IPS DF 6.9 (cell line): ENCODE measurements at regions not wholly inside any gene's neighbourhood (a gene's known extent, or its start where the extent isn't known, plus 50 kb on each side); places are given as distances from the start of the nearest gene placed in this dataset.
"Not testable (repeated sequence)": the region's sequence is repeated elsewhere in the genome, so short reads cannot be mapped to it uniquely, and the experiment has no call there.

ENCODE experiments used
- DNase-seq: peaks from one replicate; pipeline ENCODE4 v3.0.0-alpha.2; 2013; ENCODE audit warnings: low read depth, low spot score
- H3K27ac ChIP-seq: one replicate; pipeline ENCODE4 v1.5.1; 2013; ENCODE audit warnings: low read length, control low read depth
- H3K27me3 ChIP-seq: 2 replicates; pipeline ENCODE4 v1.6.1; 2013; ENCODE audit warnings: mild to moderate bottlenecking, low read length; ENCODE audit not compliant: control insufficient read depth, insufficient read depth
- H3K36me3 ChIP-seq: 2 replicates; pipeline ENCODE4 v1.6.1; 2013; ENCODE audit warnings: low read length; ENCODE audit not compliant: control insufficient read depth, insufficient read depth
- H3K4me1 ChIP-seq: 2 replicates; pipeline ENCODE4 v1.6.1; 2013; ENCODE audit warnings: low read length; ENCODE audit not compliant: control insufficient read depth, insufficient read depth
- H3K4me3 ChIP-seq: 2 replicates; pipeline ENCODE4 v1.5.1; 2013; ENCODE audit warnings: mild to moderate bottlenecking, low read length
- H3K9me3 ChIP-seq: 2 replicates; pipeline ENCODE4 v1.6.1; 2013; ENCODE audit warnings: low read length, inconsistent platforms; ENCODE audit not compliant: control insufficient read depth, insufficient read depth
- WGBS: extraction: QIAGEN DNeasy Blood & Tissue Kit; methylation state at CpG from one replicate; pipeline ENCODE4 v1.1.7; 2013; ENCODE audit warnings: mixed read lengths, missing lambda C conversion rate; ENCODE audit not compliant: insufficient read length, insufficient coverage; 5-methylcytosine and 5-hydroxymethylcytosine counted together

DNA sequence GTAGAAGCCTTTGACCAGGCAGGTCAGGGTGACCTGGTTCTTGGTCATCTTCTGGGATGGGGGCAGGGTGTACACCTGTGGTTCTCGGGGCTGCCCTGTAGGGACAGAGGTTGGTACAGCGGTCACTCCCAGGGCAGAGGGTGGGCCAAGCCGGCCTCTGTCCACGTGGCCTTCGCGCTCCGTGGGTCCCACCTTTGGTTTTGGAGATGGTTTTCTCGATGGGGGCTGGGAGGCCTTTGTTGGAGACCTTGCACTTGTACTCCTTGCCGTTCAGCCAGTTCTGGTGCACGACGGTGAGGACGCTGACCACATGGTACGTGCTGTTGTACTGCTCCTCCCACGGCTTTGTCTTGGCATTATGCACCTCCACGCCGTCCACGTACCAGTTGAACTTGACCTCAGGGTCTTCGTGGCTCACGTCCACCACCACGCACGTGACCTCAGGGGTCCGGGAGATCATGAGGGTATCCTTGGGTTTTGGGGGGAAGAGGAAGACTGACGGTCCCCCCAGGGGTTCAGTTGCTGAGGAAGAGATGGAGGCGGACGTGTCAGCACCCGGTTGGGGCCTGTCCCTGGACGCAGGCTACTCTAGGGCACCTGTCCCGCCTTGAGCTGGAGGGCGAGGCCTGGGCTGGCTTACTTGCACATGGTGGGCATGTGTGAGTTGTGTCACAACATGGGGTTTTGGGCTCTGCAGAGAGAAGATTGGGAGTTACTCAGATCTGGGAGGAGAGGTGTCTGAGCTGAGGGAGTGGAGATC, 142.3 kb downstream of the TMEM121 start:
- not testable (repeated sequence) for H3K36me3 ChIP-seq, H3K27me3 ChIP-seq, H3K4me3 ChIP-seq, H3K9me3 ChIP-seq, DNase-seq, H3K27ac ChIP-seq, H3K4me1 ChIP-seq
- no CpG with 5 or more reads among the region's 29 CpGs for WGBS

DNA sequence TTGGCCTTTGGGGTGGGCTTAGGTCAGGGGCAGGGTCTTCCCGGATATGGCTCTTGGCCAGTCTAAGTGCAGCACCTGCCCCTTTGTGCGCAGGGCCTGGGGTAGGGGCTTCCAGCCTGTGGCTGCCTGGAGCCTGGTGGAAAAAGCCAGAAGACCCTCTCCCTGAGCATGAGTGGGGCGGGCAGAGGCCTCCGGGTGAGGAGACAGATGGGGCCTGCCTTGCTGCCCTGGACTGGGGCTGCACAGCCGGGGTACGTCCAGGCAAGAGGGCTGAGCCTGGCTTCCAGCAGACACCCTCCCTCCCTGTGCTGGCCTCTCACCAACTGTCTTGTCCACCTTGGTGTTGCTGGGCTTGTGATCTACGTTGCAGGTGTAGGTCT, 142.8 kb downstream of the TMEM121 start:
- H3K27ac ChIP-seq, DNase-seq, H3K4me3 ChIP-seq, H3K4me1 ChIP-seq, H3K9me3 ChIP-seq, H3K27me3 ChIP-seq, H3K36me3 ChIP-seq: not testable (repeated sequence)
- WGBS: no CpG with 5 or more reads among the region's 7 CpGs

- H3K4me3 ChIP-seq, H3K27me3 ChIP-seq, H3K9me3 ChIP-seq, H3K27ac ChIP-seq, H3K4me1 ChIP-seq, DNase-seq, H3K36me3 ChIP-seq: not testable (repeated sequence)
- WGBS: no CpG with 5 or more reads among the region's 16 CpGs
These were observed 143.3 kb downstream of the TMEM121 start for GRCh38 chr14:105669646-105670045.

DNA sequence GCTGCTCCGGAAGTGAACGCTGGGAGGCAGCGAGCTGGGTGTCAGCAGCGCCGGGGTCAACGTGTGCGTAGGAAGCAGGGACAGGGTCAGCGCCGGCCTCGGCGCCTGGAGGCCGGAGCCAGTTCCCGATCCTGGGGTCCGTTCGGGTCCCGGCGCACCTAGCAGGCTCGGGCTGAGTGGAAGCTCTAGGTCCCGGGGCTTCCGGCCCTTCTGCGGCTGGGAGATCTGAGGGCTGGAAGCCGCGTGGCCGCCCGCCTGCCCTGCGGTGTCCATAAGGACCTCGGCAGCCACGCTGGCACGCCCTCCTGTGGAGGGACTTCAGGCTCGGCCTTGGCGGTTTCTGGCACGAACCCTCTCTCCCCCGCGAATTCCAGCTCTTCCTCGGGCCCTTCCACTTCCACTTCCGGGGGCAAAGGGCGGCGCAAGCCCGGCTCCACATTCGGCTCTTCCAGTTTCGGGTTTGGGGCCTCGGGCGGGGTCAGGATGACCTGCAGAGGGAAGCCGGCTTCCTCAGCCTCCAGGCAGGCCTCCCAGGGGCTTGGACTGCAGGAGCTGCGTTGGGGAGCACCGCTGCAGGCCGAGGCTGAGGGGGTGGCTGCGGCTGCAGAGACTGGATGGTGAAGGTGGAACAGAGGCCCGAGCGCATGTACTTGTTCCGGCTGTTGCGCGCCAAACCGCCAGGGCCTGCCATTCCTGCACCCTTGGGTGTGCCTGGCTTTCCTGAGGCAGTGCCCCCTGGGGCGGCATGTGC, 146.2 kb downstream of the TMEM121 start:
- H3K9me3 ChIP-seq, H3K4me1 ChIP-seq, H3K36me3 ChIP-seq, H3K27ac ChIP-seq, H3K4me3 ChIP-seq, DNase-seq, H3K27me3 ChIP-seq: not testable (repeated sequence)
- no CpG with 5 or more reads among the region's 55 CpGs for WGBS

- not testable (repeated sequence) for DNase-seq, H3K36me3 ChIP-seq, H3K9me3 ChIP-seq, H3K27me3 ChIP-seq, H3K4me3 ChIP-seq, H3K4me1 ChIP-seq, H3K27ac ChIP-seq
- WGBS: no CpG with 5 or more reads among the region's 14 CpGs
These were observed 149.1 kb downstream of the TMEM121 start for GRCh38 chr14:105675433-105675832.

GRCh38 chr14:105675905-105676670, 149.7 kb downstream of the TMEM121 start:
- not testable (repeated sequence) for H3K9me3 ChIP-seq, DNase-seq, H3K27me3 ChIP-seq, H3K4me1 ChIP-seq, H3K36me3 ChIP-seq, H3K4me3 ChIP-seq, H3K27ac ChIP-seq
- no CpG with 5 or more reads among the region's 13 CpGs for WGBS

- H3K4me1 ChIP-seq, H3K4me3 ChIP-seq, H3K27me3 ChIP-seq, DNase-seq, H3K27ac ChIP-seq, H3K36me3 ChIP-seq, H3K9me3 ChIP-seq: not testable (repeated sequence)
- no CpG with 5 or more reads among the region's 21 CpGs for WGBS
These were observed 151.7 kb downstream of the TMEM121 start for GRCh38 chr14:105678057-105678456.

DNA sequence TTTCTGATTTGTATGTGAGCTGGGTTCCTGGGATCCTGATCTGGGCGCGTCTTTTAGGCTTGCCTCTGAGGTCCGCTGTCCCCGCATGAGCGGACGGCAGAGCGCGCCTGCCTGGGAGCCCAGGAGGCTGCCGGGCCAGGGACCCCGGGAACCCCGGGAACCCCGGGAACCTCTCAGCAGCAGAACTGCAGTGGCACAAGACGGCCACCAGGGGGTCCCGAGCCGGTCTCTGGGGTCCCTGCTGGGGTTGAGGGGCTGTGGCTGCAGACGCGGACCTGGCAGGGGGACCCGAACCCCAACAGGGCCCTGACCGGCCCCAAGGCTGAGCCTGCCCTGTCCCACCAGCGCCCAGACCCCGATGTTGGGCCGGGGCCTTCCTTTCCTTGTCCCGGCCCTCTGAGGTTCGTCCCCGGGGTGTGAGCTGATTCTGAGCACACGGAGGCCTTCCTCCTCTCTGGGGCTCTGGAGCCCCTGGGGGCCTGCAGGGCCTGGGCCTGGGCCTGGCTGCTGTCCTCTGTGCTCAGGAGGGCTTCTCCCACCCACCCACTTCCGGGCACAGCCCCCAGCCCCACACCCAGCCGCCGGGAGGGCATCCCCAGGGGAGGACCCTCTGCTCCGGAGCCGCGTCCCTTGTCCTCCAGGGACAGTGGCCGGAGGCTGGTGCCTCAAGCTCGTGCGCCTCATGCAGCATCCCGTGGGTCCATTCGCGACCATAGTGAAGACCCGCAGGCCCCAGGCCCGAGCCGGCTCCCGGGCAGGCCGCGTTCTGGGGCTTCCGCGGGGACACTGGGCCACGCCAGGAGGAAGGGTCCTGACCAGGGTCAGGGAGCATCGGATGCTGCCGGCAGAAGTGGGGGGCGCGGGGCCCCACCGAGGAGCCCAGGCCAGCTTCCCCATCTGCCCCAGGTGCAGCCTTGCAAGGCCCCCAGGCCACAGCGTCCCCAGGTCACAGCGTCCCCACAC, 152.9 kb downstream of the TMEM121 start:
- not testable (repeated sequence) for H3K9me3 ChIP-seq, H3K27me3 ChIP-seq, H3K4me3 ChIP-seq, H3K4me1 ChIP-seq, H3K36me3 ChIP-seq, H3K27ac ChIP-seq, DNase-seq
- WGBS: no CpG with 5 or more reads among the region's 54 CpGs

- not testable (repeated sequence) for H3K36me3 ChIP-seq, H3K4me1 ChIP-seq, H3K27ac ChIP-seq, H3K27me3 ChIP-seq, H3K9me3 ChIP-seq, DNase-seq, H3K4me3 ChIP-seq
- no CpG with 5 or more reads among the region's 51 CpGs for WGBS
These were observed 153.8 kb downstream of the TMEM121 start for GRCh38 chr14:105679959-105680735.
